GM19023 (cell line): ENCODE measurements at regions not wholly inside any gene's neighbourhood (a gene's known extent, or its start where the extent isn't known, plus 50 kb on each side); places are given as distances from the start of the nearest gene placed in this dataset.

Experiments used
- ATAC-seq: cut with Tn5 transposase; IDR thresholded peaks from one replicate; pipeline ENCODE4 v1.9.1; 2021; ENCODE audit warnings: mild to moderate bottlenecking, moderate library complexity; ENCODE audit not compliant: unreplicated experiment

DNA sequence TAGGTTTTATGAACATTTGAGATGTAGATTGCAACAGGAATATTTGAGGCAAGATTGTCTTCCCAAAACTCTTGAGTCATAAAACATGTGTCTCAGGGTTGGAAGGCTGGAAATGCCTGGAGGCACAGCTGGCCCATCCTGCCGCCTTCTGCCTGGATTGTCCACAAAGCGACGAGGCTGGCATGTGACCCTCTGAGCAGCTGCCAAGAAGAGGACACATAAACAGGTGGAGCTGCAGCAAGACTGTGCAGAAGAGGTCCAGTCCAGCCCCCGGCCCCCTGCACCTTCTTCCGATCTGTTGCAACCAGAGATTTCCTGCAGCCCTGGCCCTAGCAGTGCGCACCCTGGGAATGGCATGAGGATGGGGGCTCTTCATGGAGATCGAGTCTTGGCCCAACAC lies 101.9 kb upstream of the BCOR start:
- ATAC-seq = no peak

DNA sequence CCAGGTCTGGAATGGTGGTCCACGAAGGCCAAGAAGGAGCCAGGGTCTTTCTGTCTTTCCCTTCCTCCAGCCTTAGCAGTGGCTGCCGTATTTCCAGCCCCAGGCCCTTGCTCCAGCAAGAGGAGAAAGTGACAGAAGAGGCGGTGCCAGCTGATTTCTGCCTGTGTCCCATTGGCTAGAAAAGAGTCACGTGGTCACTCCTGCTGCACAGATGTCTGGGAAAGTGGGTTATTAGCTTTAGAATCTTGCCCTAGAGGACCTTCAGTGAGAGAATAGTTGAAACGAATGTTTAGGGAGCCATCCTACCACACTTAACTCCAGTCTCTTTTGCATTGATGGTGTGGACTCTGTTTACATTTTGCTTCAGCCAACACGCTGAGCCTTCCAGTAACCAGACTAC lies 99.3 kb upstream of the BCOR start:
- no peak for ATAC-seq

DNA sequence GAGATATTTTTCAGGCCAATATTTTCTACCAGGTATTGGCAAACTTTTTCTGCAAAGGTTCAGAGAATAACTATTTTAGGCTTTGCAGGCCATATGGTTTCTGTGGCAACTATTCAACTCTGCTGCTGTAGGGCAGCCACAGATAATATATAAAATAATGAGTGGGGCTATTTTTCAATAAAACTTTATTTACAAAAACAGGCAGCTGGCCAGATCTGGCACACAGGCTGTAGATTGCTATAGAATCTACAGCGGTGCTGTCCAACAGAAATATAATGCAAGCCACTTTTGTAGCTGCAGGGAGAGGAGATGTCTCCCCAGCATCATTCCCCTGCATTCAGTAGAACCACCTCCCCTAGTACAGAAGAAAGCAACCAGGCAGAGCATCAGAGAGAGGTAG lies 97.6 kb upstream of the BCOR start:
- no peak for ATAC-seq

DNA sequence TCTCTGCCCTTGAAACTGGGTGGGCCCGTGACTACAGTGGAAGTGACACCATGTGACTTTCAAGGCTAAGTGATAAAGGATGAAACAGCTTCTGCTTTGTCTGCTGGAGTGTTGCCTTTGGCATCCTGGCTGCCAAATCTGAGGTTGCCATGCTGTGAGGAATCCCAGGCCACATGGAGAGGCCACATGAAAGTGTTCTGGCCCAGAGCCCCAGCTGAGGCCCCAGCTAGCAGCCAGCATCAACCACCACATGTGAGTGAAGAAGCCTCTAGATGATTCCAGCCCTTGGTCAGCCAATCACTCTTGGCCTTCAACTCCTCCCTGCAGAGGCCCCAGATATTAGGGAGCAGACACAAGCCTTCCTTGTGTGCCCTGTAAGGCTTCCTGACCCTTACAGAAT lies 94.4 kb upstream of the BCOR start:
- no peak for ATAC-seq

DNA sequence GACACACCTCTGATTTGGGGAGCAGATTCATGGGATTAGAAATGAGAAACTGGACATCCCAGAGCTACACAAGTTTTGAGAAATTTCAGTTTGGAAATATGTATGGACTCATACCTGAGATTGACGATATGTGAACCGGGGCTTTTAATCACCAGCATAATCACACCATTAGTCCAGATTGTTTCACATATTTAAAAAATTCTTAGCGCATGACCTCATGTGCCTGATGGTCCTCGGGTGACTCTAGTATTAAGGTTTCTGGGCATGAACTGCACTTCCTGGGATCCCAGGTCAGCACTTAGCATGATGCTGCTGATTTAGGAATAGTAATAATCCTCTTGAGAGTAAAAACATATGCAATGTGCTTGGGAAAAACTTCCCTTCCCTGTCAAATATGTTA lies 91.9 kb upstream of the BCOR start:
- no peak for ATAC-seq

DNA sequence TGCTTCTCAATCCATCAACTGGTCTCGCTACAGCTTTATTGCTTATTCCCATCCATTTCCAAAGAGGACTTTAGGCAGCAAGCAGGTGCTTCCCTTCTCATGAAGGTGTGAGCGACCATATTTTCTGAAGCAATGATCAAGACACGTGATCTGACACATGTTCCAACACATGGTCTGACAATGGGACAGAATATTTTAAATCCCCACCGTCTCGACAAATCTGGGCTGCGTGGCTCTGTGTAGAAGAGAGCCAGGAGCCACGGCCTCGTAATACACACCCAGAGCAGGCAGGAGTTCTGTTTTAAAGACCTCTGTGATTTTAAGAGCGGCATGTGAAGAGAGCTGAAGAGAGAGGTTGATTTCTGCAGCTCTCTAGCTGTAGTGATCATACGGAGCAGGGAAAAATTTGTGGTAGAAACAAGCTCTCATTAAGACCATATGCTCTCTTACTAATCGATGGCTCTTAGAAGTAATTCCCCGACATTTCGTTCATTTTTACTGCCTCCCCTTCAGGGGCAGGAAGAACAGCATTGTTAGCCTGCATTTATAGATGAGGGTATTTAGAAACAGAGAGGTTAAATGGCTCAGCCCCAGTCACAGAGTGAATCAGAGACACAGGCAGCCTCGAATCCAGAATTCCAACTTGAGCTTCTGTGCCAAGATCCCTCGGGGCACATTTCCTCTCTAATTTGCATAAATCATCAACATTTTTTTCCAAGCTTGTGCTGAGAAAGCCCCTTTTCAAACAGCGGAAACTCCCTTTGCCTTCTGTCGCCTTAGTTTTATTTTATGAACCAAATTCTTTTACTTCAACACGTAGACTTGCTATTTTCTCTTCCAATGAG lies 91.0 kb upstream of the BCOR start:
- ATAC-seq = no peak

DNA sequence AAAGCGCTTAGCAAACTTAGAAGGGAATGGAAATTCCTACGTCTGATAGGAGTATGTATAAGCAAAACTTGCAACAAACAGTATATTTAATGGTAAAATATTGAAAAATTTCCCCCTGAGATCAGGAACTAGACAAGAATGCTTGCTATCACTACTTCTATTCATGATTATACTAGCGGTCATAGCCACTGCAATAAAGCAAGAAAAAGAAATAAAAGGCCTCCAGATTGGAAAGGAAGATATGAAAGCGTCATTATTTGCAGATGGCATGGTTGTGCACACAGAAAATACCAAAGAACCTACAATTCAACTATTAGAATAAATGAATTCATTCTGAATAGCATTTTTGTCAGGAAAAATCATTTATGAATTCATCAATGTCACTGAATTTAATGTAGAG lies 87.2 kb upstream of the BCOR start:
- no peak for ATAC-seq

DNA sequence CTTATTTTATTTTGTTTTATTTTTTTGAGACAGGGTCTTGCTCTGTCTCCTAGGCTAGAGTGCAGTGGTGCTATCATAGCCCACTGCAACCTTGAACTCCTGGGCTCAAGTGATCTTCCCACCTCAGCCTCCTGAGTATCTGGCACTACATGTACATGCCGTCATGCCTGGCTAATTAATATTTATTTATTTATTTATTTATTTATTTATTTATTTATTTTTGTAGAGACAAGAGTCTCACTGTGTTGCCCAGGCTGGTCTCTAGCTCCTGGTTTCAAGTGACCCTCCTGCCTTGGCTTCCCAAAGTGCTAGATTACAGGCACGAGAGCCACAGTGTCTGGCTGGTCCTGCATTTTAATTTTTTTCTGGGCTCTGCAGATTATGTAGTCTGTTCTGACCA lies 84.9 kb upstream of the BCOR start:
- ATAC-seq = no peak

DNA sequence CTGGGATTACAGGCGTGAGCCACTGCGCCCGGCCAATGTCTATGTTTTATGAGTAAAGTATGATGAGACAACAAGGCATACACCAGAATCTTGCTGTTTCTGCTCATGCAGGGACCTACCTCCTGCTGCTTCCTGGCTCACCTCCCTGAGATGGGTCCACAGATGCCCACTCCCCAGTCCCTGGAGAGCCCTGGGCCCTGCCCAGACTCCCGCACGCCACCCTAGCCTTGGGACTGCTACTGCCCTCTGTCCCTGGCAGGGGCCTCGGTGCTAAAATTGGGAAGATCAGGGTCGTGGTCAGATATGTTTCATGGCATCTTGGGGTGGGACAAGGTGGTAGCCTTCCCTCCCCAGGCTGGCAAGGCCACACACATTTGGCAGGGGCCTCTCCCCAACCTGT lies 84.3 kb upstream of the BCOR start:
- no peak for ATAC-seq

DNA sequence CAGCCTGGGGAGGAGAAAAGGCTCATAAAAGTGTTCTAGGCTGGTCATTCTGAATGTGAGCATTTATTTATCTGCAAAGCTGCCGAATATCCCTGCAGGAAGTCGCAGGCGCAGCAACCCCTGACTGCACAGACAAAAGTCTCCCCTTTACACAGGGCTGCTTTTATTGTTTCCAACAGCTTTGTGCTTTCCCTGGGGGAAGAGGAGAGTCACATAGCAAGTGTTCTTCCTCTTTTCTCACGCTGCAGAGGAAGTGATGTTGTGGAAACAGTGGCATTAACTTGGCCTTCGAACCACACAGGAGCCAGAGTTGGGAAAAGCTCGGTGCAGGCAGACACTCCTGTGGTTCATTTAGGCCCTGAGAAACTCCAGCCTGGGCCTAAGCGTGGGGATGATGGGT lies 81.5 kb upstream of the BCOR start:
- ATAC-seq = no peak

DNA sequence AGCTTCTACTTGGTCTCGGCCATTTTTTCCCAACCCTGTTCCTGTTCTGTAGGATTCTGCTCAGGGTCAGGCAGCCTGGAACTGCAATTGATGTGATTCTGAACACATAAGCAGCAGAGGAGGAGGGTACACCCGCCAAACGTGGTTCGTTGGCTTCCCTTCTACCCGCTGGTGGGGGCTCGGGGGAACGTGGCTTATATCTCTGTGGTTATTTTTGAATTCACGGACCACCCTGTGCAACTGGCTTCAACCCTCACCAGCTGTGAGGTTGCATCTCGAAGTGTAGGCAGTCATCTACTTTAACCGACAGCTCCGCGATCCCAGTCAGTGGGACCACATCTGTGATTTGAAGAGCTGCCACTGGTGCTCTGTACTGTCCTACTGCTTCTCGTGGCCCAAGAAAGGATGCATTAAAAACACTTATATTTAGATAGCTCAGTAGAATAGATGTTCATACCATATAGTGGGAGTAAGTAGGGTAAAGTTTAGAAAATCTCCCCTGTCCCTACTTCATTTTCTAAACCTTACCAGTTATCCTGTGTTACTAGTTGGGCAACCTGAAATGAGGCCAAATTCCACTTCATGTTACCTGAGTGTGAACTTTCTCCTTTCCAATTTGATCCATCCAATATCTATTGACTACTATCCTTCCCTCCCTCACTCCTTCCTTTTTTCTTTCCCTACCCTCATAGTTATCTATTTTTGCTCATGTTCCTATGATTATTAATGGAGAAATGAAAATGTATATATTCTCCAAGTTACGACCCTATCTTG lies 80.4 kb upstream of the BCOR start:
- no peak for ATAC-seq

DNA sequence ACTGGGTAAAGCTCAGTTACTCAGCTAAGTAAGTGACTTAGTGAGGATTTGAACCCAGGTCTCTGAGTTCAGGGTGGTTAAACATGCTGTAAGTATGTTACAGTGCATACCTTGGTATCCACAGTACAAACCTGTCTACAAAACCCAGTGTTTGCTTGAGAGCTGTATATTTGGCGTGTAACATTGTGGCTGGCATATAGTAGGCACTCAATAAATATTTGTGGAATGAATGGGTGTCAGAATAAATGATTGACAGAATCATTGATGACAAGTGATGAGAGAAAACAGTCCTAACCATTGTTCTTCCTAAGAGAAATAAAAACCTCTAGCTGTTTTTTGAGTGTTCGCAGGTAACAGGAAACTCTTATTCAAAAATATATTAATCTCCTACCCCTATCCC lies 79.7 kb upstream of the BCOR start:
- ATAC-seq = no peak

DNA sequence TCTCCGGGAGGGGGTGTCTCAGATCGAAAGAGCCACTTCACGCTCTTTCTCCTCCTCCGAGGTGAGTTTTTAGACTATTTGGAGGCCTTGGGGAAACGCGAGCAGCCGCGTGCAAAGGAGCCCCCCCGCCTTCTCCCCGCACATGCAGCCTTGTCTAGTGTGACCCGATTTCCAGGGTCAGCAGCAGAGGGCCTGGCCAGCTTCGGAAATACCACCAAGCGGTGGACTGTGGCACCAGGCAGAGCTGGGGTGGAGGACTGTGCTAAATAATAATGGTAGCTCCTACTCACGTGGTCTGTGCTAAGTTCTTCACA lies 79.3 kb upstream of the BCOR start:
- ATAC-seq = no peak

DNA sequence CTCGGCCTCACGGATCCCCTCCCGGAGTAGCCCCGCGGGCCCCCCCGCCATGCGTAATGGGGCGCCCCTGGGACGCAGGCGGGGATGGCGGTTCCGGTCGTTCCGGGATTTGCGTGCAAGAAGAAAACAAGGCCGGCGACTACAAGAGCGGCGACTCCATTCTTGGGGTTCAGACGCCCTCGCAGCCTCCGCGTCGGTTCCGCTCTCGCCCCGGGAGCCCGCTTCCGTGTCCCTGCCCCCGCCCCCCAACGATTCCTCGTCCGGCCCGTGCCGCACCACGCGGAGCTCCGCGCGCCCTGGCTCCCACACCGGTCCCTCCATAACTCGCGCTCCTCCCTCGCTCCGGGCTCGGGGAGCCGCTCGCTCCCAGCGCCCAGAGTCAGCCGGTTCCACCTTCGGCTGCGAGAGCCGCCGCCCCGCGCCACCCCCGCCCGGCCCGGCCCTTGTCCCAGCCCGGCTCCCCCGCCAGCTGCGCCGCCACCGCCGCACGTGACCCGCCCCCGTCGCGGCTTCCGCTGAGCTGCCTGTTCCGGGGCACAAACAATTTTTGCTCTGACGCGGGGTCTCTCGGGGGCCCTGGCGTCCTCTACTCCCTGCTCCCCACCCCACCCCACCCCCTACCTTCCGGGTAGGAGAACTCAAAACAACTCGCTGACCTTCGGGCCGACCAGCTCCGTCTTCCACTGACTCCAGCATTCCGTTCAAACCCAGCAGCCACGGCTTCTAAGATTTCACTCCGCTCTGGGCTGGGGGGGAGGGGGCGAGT lies 78.8 kb upstream of the BCOR start:
- ATAC-seq = peak; percentile 26

DNA sequence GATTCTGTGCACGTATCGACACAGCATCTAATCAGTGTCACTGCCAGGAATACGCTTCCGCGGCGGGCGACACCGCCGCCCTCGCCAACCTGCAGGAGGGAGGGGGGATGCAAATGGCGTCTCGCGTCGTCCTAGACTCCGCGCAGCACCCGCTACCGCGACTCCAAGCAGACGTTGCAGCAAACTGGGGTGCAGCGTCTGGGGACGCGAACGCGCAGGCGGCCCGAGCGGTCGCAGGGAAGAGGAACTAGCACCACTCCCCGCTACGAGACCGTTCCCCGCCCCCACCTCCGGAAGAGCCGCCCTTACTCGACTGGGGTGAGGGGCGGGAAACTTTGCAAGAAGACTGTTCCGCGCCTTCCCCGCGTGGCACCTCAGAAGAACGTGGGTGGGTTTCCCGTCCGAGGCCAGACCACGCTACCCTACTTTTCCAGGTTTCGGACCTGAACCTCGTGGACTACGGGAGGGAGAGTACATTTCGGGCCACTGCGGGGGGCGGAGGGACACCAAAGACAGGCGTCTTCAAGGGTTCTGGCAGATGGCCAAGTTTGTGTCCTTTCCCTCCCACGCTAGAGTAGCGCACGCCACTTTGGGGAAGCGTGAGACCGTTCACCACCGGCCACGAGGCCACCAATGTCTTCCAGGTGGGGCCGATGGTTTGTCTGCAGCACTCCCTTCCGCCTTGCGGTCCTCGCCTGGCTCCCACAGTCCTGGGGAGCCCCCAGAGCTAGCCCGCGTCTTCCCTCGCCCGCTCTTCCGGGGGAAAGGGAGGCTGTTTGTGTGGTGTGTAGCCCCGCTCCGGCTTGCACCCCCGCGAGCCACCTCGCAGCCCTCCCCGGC lies 78.0 kb upstream of the BCOR start:
- peak; percentile 26 for ATAC-seq

DNA sequence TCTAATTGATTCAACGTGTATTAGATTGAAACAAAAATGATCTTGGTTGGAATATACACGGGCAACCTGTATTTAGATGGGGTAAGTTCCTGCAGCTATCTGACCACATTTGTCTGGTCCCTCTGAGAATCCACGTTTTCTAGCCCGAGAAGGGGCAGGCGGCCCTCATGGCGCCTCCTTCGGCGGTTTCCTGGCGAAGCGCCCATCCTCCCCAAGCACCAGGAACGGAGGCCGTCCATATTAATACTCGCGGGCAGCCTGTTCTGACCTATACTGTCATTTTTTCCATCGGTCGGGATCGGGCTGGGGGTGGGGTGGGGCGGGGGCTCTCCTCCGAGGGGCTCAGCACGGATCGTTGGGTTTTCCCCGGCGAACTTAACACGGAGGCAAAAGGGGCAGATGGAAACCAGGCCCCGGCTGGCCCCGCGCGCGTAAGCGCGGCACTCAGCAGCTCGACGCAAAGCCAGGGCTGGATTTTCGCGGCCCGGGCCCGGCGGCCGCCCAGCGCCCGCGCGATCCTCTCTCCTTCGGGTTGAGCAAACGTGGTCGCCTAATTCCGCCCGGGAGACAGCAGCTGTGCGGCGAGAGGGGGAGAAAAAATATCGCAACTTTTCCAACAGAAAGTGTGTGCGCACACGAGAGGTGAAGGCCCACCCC lies 77.2 kb upstream of the BCOR start:
- peak; percentile 12 for ATAC-seq

DNA sequence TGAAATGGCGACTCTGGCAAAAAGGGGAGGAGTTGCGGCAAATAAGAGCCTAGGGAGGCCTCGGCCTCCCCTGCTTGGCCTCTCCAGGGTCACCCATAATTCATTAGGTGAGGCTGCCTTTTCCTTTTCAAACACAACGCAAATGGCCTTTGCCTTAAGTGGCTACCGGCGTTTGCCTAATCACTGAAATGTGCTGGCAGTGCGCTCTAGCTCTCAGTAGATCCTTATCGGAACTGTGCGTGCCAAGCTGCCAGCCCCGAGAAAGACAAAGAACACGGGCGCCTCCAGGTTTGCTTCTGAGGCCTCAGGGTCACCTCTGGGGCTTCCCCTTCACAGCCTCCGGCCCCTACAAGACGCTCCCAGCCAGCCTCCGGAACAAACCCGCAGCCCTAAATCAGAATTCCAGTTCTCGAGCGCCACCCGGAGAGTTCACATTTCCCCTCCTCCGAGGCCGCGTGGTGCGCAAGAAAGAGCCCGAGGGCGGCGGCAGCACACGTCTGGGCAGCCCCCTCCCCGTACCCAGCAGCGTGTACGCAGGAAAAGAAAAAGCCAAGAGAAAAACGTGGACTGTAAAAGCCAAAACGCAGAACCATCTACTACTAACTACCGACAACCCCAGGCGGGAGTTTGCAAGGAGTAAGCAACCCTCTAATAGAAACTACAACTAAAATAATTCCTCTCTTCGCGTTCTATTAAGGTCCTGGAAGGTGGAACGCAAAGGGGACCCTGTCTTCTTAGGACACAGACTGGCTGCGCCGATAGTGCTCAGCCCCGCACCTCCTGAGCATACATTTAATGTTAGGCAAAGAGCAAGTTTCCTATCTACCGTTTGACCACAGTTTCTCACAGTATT lies 76.5 kb upstream of the BCOR start:
- no peak for ATAC-seq

DNA sequence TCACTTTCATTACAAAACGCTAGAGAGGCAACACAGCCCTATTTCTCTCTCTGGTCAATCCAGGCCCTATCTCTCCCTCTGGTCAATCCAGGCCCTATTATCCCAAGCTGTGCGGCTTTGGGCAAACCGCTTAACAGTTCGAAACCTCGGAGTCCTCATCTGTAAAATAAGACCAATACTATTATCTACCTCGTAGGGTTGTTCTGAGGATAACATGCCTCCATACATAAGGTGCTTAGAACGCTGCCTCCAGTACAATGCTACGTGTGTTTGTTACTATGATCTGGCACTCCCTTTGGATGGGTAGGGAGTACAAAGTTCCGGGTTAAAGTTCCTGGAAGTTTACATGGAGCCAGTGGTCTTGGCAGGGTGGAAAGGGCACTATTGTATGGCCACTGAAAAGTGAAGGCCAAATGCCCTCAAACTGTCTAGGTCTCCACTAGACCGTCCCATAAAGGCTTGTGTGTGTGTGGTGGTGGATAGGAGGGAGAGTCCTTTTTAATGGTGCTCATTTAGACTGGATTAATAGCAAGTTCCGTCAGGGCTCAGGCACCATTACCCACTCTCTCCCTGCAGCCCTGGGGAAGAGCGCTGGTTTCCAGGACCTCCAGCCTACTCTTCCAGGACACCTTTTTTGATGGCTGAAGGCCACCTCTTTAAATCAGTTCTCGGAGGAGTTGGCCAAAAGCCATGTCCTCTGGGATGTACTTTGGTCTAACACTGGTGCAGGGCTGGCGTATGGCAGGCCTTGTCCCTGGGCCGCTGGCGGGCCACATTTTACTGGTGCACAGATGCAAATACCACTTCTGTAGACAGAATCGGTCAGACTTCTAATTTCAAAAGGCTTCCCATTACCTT lies 75.6 kb upstream of the BCOR start:
- no peak for ATAC-seq
